Calu3 (cell line): ENCODE measurements at regions not wholly inside any gene's neighbourhood (a gene's known extent, or its start where the extent isn't known, plus 50 kb on each side); places are given as distances from the start of the nearest gene placed in this dataset.
"Not testable (repeated sequence)": the region's sequence is repeated elsewhere in the genome, so short reads cannot be mapped to it uniquely, and the experiment has no call there.

Experiments used
- BruUV-seq: library from RNA; stranded (reverse); fragments of 400-500 nt; replicated peaks from 2 replicates; lab custom pipeline; 2021; lab: Mats Ljungman, UMichigan
- CTCF ChIA-PET: fragments of 300-600 bp; sonication (Branson Sonifier 250); formaldehyde crosslinking; loops from one replicate; lab custom pipeline; 2022; ENCODE audit warnings: antibody characterized with exemption; lab: Charles Lee
- DNase-seq: peaks from one replicate; pipeline ENCODE4 v3.0.0; 2022
- H3K27ac Mint-ChIP-seq: one replicate; pipeline ENCODE4 v1.8.0; 2022; ENCODE audit warnings: mixed read lengths; ENCODE audit not compliant: unreplicated experiment
- H3K27me3 Mint-ChIP-seq: one replicate; pipeline ENCODE4 v1.8.0; 2022; ENCODE audit warnings: mixed read lengths; ENCODE audit not compliant: unreplicated experiment
- H3K36me3 Mint-ChIP-seq: one replicate; pipeline ENCODE4 v1.8.0; 2022; ENCODE audit warnings: mild to moderate bottlenecking, moderate library complexity, mixed read lengths; ENCODE audit not compliant: insufficient read depth, unreplicated experiment
- H3K4me1 Mint-ChIP-seq: one replicate; pipeline ENCODE4 v1.8.0; 2022; ENCODE audit warnings: mild to moderate bottlenecking, low read depth, mixed read lengths; ENCODE audit not compliant: unreplicated experiment
- H3K4me3 Mint-ChIP-seq: one replicate; pipeline ENCODE4 v1.8.0; 2022; ENCODE audit warnings: mild to moderate bottlenecking, low read depth, moderate library complexity, mixed read lengths; ENCODE audit not compliant: unreplicated experiment
- H3K9me3 Mint-ChIP-seq: one replicate; pipeline ENCODE4 v1.8.0; 2022; ENCODE audit warnings: low read depth, mixed read lengths; ENCODE audit not compliant: unreplicated experiment
- intact Hi-C: fragments of 100-400 bp; cut with micrococcal nuclease; formaldehyde crosslinking; loops from one replicate; pipeline ENCODE4 v1.10.0; 2022; ENCODE audit not compliant: unreplicated experiment
- TF ChIP-seq, protein P1 (sequence below): fragments of 200-600 bp; IDR thresholded peaks from one replicate; pipeline ENCODE4 v1.8.0; 2022; ENCODE audit warnings: antibody characterized with exemption; ENCODE audit not compliant: unreplicated experiment

DNA sequence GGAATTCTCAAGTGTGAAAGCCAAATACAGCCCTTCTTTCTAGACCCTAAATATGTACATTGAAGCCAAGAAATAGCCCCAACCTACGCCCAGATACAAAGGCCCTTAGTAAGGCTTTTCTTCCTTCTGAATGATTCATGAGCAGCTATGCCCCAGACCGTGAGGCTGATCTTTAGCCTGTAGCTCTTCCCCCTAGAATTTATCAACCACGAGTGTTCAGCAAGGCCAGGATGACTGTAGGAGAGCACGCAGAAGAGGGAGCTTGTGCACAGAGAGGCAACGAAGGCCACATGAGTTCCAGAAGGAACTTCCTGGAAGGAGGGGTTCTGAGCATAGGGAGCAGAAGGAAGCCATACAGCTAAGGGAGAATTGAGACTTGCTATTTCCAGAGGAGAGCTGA is 53.0 kb upstream of the HABP2 start:
- intact Hi-C loops: no loop called here
- Mint-ChIP-seq H3K36me3 (no peaks in the 10 kb centered on the region), H3K4me1 (no peaks in the 10 kb centered on the region), H3K27me3 (peaks cover 92% of the 10 kb centered on the region), H3K4me3 (no peak overlapping the region), H3K9me3 (no peaks in the 10 kb centered on the region), H3K27ac (no peak overlapping the region)
- CTCF ChIA-PET: no interaction called here
- no peak for DNase-seq
- BruUV-seq: no TSS peak
- TF ChIP-seq, protein P1, sequence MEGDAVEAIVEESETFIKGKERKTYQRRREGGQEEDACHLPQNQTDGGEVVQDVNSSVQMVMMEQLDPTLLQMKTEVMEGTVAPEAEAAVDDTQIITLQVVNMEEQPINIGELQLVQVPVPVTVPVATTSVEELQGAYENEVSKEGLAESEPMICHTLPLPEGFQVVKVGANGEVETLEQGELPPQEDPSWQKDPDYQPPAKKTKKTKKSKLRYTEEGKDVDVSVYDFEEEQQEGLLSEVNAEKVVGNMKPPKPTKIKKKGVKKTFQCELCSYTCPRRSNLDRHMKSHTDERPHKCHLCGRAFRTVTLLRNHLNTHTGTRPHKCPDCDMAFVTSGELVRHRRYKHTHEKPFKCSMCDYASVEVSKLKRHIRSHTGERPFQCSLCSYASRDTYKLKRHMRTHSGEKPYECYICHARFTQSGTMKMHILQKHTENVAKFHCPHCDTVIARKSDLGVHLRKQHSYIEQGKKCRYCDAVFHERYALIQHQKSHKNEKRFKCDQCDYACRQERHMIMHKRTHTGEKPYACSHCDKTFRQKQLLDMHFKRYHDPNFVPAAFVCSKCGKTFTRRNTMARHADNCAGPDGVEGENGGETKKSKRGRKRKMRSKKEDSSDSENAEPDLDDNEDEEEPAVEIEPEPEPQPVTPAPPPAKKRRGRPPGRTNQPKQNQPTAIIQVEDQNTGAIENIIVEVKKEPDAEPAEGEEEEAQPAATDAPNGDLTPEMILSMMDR: no peak

DNA sequence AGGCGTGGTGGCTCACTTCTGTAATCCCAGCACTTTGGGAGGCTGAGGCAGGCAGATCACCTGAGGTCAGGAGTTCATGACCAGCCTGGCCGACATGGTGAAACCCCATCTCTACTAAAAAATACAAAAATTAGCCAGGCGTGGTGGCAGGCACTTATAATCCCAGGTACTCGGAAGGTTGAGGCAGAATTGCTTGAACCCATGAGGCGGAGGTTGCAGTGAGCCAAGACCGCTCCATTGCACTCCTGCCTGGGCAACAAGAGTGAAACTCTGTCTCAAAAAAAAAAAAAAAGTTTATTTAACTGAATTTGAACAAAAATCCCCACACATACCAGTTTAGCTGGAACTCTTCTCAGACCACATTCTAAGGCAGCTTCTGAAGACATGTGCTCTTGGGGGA is 51.8 kb upstream of the HABP2 start:
- intact Hi-C loops, H3K4me1 Mint-ChIP-seq, DNase-seq, H3K27ac Mint-ChIP-seq, H3K4me3 Mint-ChIP-seq, H3K36me3 Mint-ChIP-seq, H3K9me3 Mint-ChIP-seq, BruUV-seq, CTCF ChIA-PET: not testable (repeated sequence)
- peaks cover 88% of the 10 kb centered on the region for H3K27me3 Mint-ChIP-seq
